Loucy (cell line): ENCODE measurements at regions not wholly inside any gene's neighbourhood (a gene's known extent, or its start where the extent isn't known, plus 50 kb on each side); places are given as distances from the start of the nearest gene placed in this dataset.

Source experiments
- H2AFZ ChIP-seq: fragments of 200-600 bp; sonication (generic); 2 replicates; pipeline ENCODE4 v1.6.0; 2016; ENCODE audit warnings: antibody characterized with exemption, mild to moderate bottlenecking, low read length, moderate library complexity
- H3F3A ChIP-seq: fragments of 200-600 bp; 2 replicates; pipeline ENCODE4 v1.6.0; 2016; ENCODE audit warnings: antibody characterized with exemption, low read depth, mild to moderate bottlenecking
- H3K27me3 ChIP-seq: fragments of 200-600 bp; sonication (generic); 2 replicates; pipeline ENCODE4 v1.6.1; 2014; ENCODE audit warnings: low read length, mild to moderate bottlenecking; ENCODE audit not compliant: insufficient read depth, poor library complexity, severe bottlenecking
- H3K36me3 ChIP-seq: fragments of 200-600 bp; sonication (generic); 2 replicates; pipeline ENCODE4 v1.6.1; 2016; ENCODE audit warnings: low read length; ENCODE audit not compliant: insufficient read depth
- H3K4me1 ChIP-seq: fragments of 200-600 bp; sonication (generic); 2 replicates; pipeline ENCODE4 v1.5.1; 2014; ENCODE audit warnings: low read length, mild to moderate bottlenecking; ENCODE audit not compliant: insufficient read depth, poor library complexity, severe bottlenecking
- H3K4me2 ChIP-seq: fragments of 200-600 bp; sonication (generic); 2 replicates; pipeline ENCODE4 v1.6.0; 2014; ENCODE audit warnings: antibody characterized with exemption, low read length, low read depth, mild to moderate bottlenecking; ENCODE audit not compliant: poor library complexity, severe bottlenecking
- H3K4me3 ChIP-seq: fragments of 200-600 bp; sonication (generic); 2 replicates; pipeline ENCODE4 v1.5.1; 2014; ENCODE audit warnings: low read length, mild to moderate bottlenecking, mixed read lengths; ENCODE audit not compliant: poor library complexity, severe bottlenecking
- H3K79me2 ChIP-seq: fragments of 200-600 bp; sonication (generic); 2 replicates; pipeline ENCODE4 v1.6.1; 2014; ENCODE audit warnings: low read length; ENCODE audit not compliant: insufficient read depth
- H3K9ac ChIP-seq: fragments of 200-600 bp; sonication (generic); 2 replicates; pipeline ENCODE4 v1.6.0; 2014; ENCODE audit warnings: mild to moderate bottlenecking, low read depth, low read length, moderate library complexity; ENCODE audit not compliant: poor library complexity, severe bottlenecking
- H3K9me2 ChIP-seq: fragments of 200-600 bp; sonication (generic); replicated peaks from 2 replicates; pipeline ENCODE4 v1.6.1; 2016; ENCODE audit warnings: low read depth, low read length, mixed read lengths
- H3K9me3 ChIP-seq: fragments of 200-600 bp; sonication (generic); 2 replicates; pipeline ENCODE4 v1.6.1; 2014; ENCODE audit warnings: mild to moderate bottlenecking, antibody characterized with exemption, low read length, low read depth; ENCODE audit not compliant: insufficient read depth
- H4K20me1 ChIP-seq: fragments of 200-600 bp; sonication (generic); 2 replicates; pipeline ENCODE4 v1.6.0; 2014; ENCODE audit warnings: antibody characterized with exemption, low read length, mild to moderate bottlenecking; ENCODE audit not compliant: insufficient read depth, poor library complexity, severe bottlenecking
- EZH2phosphoT487 ChIP-seq: fragments of 200-600 bp; IDR thresholded peaks from 2 replicates; pipeline ENCODE4 v1.6.1; 2018; ENCODE audit warnings: antibody characterized with exemption, mild to moderate bottlenecking, moderate library complexity, borderline replicate concordance
- TF ChIP-seq, protein P1 (sequence below): fragments of 200-600 bp; sonication (generic); conservative IDR thresholded peaks from 2 replicates; pipeline ENCODE4 v1.5.1; 2014; ENCODE audit warnings: mild to moderate bottlenecking, antibody characterized with exemption, low read length

DNA sequence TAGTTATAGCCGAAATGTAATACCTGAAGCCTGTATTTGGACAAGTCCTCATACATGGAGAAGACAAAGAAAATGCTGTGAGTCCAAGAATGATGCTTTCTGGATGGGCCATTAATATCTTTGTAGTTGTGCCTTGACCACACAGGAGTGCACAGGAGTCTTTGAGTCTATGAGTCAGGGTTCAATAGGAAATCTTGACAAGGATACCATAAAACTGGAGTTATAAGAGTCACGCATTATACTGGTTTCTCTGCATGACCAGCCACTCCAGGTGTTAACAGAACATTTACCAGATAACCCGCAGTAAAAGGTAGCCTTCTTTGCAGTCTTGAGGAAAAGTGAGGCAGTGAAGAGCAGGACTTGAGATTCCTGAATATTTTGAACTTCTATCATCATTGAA lies 464.6 kb upstream of the PKN2 start:
- H3F3A ChIP-seq, result no peaks in the 10 kb centered on the region
- no peaks in the 10 kb centered on the region for H3K79me2 ChIP-seq
- no peak overlapping the region for H3K4me2 ChIP-seq
- H3K4me1 ChIP-seq, result no peaks in the 10 kb centered on the region
- H4K20me1 ChIP-seq, result no peaks in the 10 kb centered on the region
- H2AFZ ChIP-seq, result no peak overlapping the region
- H3K9me3 ChIP-seq, result no peaks in the 10 kb centered on the region
- no peaks in the 10 kb centered on the region for H3K27me3 ChIP-seq
- H3K36me3 ChIP-seq, result no peaks in the 10 kb centered on the region
- no peak overlapping the region for H3K9ac ChIP-seq
- no peaks in the 10 kb centered on the region for H3K9me2 ChIP-seq
- no peak overlapping the region for H3K4me3 ChIP-seq
- TF ChIP-seq EZH2phosphoT487, result no peak
- TF ChIP-seq, protein P1, sequence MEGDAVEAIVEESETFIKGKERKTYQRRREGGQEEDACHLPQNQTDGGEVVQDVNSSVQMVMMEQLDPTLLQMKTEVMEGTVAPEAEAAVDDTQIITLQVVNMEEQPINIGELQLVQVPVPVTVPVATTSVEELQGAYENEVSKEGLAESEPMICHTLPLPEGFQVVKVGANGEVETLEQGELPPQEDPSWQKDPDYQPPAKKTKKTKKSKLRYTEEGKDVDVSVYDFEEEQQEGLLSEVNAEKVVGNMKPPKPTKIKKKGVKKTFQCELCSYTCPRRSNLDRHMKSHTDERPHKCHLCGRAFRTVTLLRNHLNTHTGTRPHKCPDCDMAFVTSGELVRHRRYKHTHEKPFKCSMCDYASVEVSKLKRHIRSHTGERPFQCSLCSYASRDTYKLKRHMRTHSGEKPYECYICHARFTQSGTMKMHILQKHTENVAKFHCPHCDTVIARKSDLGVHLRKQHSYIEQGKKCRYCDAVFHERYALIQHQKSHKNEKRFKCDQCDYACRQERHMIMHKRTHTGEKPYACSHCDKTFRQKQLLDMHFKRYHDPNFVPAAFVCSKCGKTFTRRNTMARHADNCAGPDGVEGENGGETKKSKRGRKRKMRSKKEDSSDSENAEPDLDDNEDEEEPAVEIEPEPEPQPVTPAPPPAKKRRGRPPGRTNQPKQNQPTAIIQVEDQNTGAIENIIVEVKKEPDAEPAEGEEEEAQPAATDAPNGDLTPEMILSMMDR, result no peak

GRCh38 chr1:88221411-88221810 lies 462.7 kb upstream of the PKN2 start:
- no peaks in the 10 kb centered on the region for H3F3A ChIP-seq
- H3K4me3 ChIP-seq, result no peak overlapping the region
- H3K27me3 ChIP-seq, result no peaks in the 10 kb centered on the region
- TF ChIP-seq EZH2phosphoT487, result no peak
- TF ChIP-seq, protein P1, result no peak
- H3K79me2 ChIP-seq, result no peaks in the 10 kb centered on the region
- H3K9me2 ChIP-seq, result no peaks in the 10 kb centered on the region
- no peaks in the 10 kb centered on the region for H3K4me1 ChIP-seq
- no peaks in the 10 kb centered on the region for H3K9me3 ChIP-seq
- no peak overlapping the region for H2AFZ ChIP-seq
- H4K20me1 ChIP-seq, result no peaks in the 10 kb centered on the region
- H3K9ac ChIP-seq, result no peak overlapping the region
- H3K36me3 ChIP-seq, result no peaks in the 10 kb centered on the region
- H3K4me2 ChIP-seq, result no peak overlapping the region

DNA sequence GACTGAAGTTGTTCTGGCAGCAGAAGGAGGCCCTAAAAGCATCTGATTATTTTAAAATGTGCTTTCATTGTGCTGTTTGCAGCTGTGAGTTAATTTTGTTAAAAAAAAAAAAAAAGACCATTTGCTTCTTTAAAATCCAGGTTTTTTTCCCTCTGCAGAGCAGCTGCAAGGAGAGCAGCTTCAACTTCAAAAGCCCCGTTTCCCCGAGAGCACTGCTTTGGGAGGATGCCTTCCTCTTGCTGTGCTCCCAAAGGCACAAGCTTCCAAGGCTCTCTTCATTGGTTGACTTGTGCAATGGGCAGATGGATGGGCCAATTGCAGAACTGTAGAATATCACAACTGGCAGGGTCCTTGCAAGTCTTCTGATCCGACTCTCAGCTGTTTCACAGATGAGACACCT lies 459.2 kb upstream of the PKN2 start:
- Histone ChIP-seq H3K9ac (no peak overlapping the region), H3K36me3 (no peaks in the 10 kb centered on the region), H3K4me2 (no peak overlapping the region), H3K27me3 (no peaks in the 10 kb centered on the region), H2AFZ (no peak overlapping the region), H3K4me3 (no peak overlapping the region), H3K9me2 (no peaks in the 10 kb centered on the region), H3K9me3 (no peaks in the 10 kb centered on the region), H3F3A (no peaks in the 10 kb centered on the region), H4K20me1 (no peaks in the 10 kb centered on the region), H3K79me2 (no peaks in the 10 kb centered on the region), H3K4me1 (no peaks in the 10 kb centered on the region)
- TF ChIP-seq, protein P1, result no peak
- TF ChIP-seq EZH2phosphoT487, result no peak
